Lower leg skin (tissue), 4 donors: ENCODE measurements at regions not wholly inside any gene's neighbourhood (a gene's known extent, or its start where the extent isn't known, plus 50 kb on each side); places are given as distances from the start of the nearest gene placed in this dataset.
"Not testable (repeated sequence)": the region's sequence is repeated elsewhere in the genome, so short reads cannot be mapped to it uniquely, and the experiment has no call there.

ENCODE experiments used
- DNase-seq, 2 donors: peaks; one replicate each; pipeline ENCODE4 v3.0.0-alpha.2; 2019; ENCODE audit warnings: low spot score in 2 of 2
- H3K4me3 ChIP-seq: fragments of 200-600 bp; sonication (generic); 2 replicates; pipeline ENCODE4 v1.5.1; 2017; ENCODE audit warnings: mild to moderate bottlenecking, low read depth; ENCODE audit not compliant: poor library complexity, severe bottlenecking
- CTCF ChIP-seq, 3 donors: fragments of 450-650 bp; IDR thresholded peaks; one replicate each; pipeline ENCODE4 v1.5.1; 2016; ENCODE audit warnings: antibody characterized with exemption in 3 of 3, mild to moderate bottlenecking in 3 of 3, moderate library complexity in 2 of 3
- POLR2A ChIP-seq, 2 donors: fragments of 450-650 bp; IDR thresholded peaks; one replicate each; pipeline ENCODE4 v1.6.1; 2016 to 2017; ENCODE audit warnings: antibody characterized with exemption in 2 of 2, mild to moderate bottlenecking in 1 of 2, moderate library complexity in 1 of 2
- WGBS, 2 donors: methylation state at CpG; one replicate each; pipeline ENCODE4 v1.1.5; 2018; 5-methylcytosine and 5-hydroxymethylcytosine counted together
- intact Hi-C: fragments of 100-400 bp; cut with DNase I; formaldehyde crosslinking; loops from one replicate; pipeline ENCODE4 v1.15.0; 2023; ENCODE audit warnings: low total_unique reads

- 43 to 46% methylated on average over 1 of the region's 1 CpG for WGBS, 2 donors
- no peak for TF ChIP-seq POLR2A (IDR thresholded peaks at IDR 0.05)
- no peak for TF ChIP-seq CTCF (IDR thresholded peaks at IDR 0.05)
- DNase-seq = no peak
- intact Hi-C loops = no loop called here
- no peak overlapping the region for H3K4me3 ChIP-seq
Observed at GRCh38 chr1:68919075-68919474, 422.2 kb upstream of the DEPDC1 start.

GRCh38 chr1:68923475-68924088 is 426.7 kb upstream of the DEPDC1 start:
- 94 to 96% methylated on average over 29 of the region's 30 CpGs for WGBS, 2 donors
- intact Hi-C loops, DNase-seq, H3K4me3 ChIP-seq: not testable (repeated sequence)

GRCh38 chr1:68930101-68930500 is 433.2 kb upstream of the DEPDC1 start:
- no peak overlapping the region for H3K4me3 ChIP-seq
- intact Hi-C loops = no loop called here
- no peak for DNase-seq
- WGBS, 2 donors = 85 to 97% methylated on average over 1 of the region's 1 CpG
- TF ChIP-seq POLR2A (IDR thresholded peaks at IDR 0.05) (no peak), CTCF (IDR thresholded peaks at IDR 0.05) (no peak)

GRCh38 chr1:68936530-68936929 is 439.6 kb upstream of the DEPDC1 start:
- no peak for DNase-seq
- no peak for TF ChIP-seq CTCF (IDR thresholded peaks at IDR 0.05)
- intact Hi-C loops = no loop called here
- no peak overlapping the region for H3K4me3 ChIP-seq
- WGBS, 2 donors = 76 to 83% methylated on average over 3 of the region's 3 CpGs

- no peak overlapping the region for H3K4me3 ChIP-seq
- DNase-seq = no peak
- intact Hi-C loops = no loop called here
- TF ChIP-seq POLR2A (IDR thresholded peaks at IDR 0.05) (no peak), CTCF (IDR thresholded peaks at IDR 0.05) (no peak)
- 70 to 80% methylated on average over 5 of the region's 5 CpGs for WGBS, 2 donors
Observed at GRCh38 chr1:68938051-68938666, 441.3 kb upstream of the DEPDC1 start.

GRCh38 chr1:68950036-68950435 is 453.2 kb upstream of the DEPDC1 start:
- 72 to 82% methylated on average over 3 of the region's 3 CpGs for WGBS, 2 donors
- no peak overlapping the region for H3K4me3 ChIP-seq
- no peak for DNase-seq
- TF ChIP-seq POLR2A (IDR thresholded peaks at IDR 0.05) = no peak
- TF ChIP-seq CTCF (IDR thresholded peaks at IDR 0.05) = no peak
- intact Hi-C loops = no loop called here
